HCT116 (cell line): ENCODE measurements at regions not wholly inside any gene's neighbourhood (a gene's known extent, or its start where the extent isn't known, plus 50 kb on each side); places are given as distances from the start of the nearest gene placed in this dataset.

Source experiments
- ATAC-seq: fragments of 200-7000 bp; cut with Tn5 transposase; 2 replicates; pipeline ENCODE4 v1.9.1; 2020; ENCODE audit warnings: mild to moderate bottlenecking, moderate library complexity
- BruUV-seq: library from RNA; stranded (reverse); fragments of 400-500 nt; replicated peaks from 2 replicates; lab custom pipeline; 2021; lab: Mats Ljungman, UMichigan
- CTCF ChIA-PET: fragments of 300-600 bp; sonication (Branson Sonifier 250); formaldehyde crosslinking; loops from one replicate; lab custom pipeline; 2021; ENCODE audit warnings: antibody characterized with exemption; lab: Charles Lee
- POLR2A ChIA-PET: fragments of 300-600, 350-600 bp; sonication (Branson Sonifier 250); formaldehyde crosslinking; loops from one replicate; lab custom pipeline; 2021; ENCODE audit warnings: antibody characterized with exemption; lab: Charles Lee
- RAD21 ChIA-PET, 2 experiments: fragments of 300-600 bp; sonication (Branson Sonifier 250); formaldehyde crosslinking; loops; one replicate each; lab custom pipeline; 2023; ENCODE audit warnings: low total read pairs in 2 of 2; ENCODE audit not compliant: uncharacterized antibody in 2 of 2, unreplicated experiment in 2 of 2, low non-redundant PET in 1 of 2; lab: Charles Lee
- DNase-seq: peaks from one replicate; pipeline ENCODE4 v3.0.0-alpha.2; 2010; ENCODE audit warnings: low read depth, low spot score
- H2AFZ ChIP-seq: fragments of 200-600 bp; shearing (Covaris generic), sonication (generic); 2 replicates; pipeline ENCODE4 v1.6.1; 2017; ENCODE audit warnings: low read depth, mixed run types, mixed read lengths, antibody characterized with exemption, low read length; ENCODE audit not compliant: poor library complexity, severe bottlenecking
- H3K27ac ChIP-seq: 2 replicates; pipeline ENCODE4 v1.5.1; 2012; ENCODE audit warnings: low read depth, low read length
- H3K27me3 ChIP-seq: fragments of 200-600 bp; sonication (generic); 2 replicates; pipeline ENCODE4 v1.6.1; 2016; ENCODE audit warnings: mixed run types, low read length, mixed read lengths; ENCODE audit not compliant: insufficient read depth
- H3K36me3 ChIP-seq, 2 experiments: fragments of 200-500 bp in 1 of 2; fragments of 200-600 bp in 1 of 2; sonication (Bioruptor generic) in 1 of 2; sonication (generic) in 1 of 2; 2 replicates each; pipeline versions ENCODE4 v1.5.1 to v1.6.1; 2014 to 2016; ENCODE audit warnings: low read length in 2 of 2, inconsistent platforms in 1 of 2, mixed read lengths in 1 of 2, mixed run types in 1 of 2; ENCODE audit not compliant: insufficient read depth in 2 of 2, control insufficient read depth in 1 of 2
- H3K4me1 ChIP-seq, 2 experiments: fragments of 200-600 bp in 1 of 2; sonication (generic) in 1 of 2; 2 replicates each; pipeline versions ENCODE4 v1.5.1 to v1.6.1; 2012 to 2017; ENCODE audit warnings: low read length in 2 of 2, inconsistent platforms in 1 of 2, mild to moderate bottlenecking in 1 of 2, mixed read lengths in 1 of 2, mixed run types in 1 of 2, moderate library complexity in 1 of 2; ENCODE audit not compliant: insufficient read depth in 2 of 2, control insufficient read depth in 1 of 2
- H3K4me2 ChIP-seq: fragments of 200-600 bp; sonication (generic); 2 replicates; pipeline ENCODE4 v1.6.1; 2017; ENCODE audit warnings: mixed run types, low read length, mixed read lengths
- H3K4me3 ChIP-seq, 2 experiments: fragments of 200-600 bp in 1 of 2; sonication (generic) in 1 of 2; replicated peaks in 1 of 2; 2 replicates each; pipeline ENCODE4 v1.5.1; 2011 to 2016; ENCODE audit warnings: low read length in 2 of 2, control low read depth in 1 of 2, low read depth in 1 of 2, mild to moderate bottlenecking in 1 of 2, mixed read lengths in 1 of 2, mixed run types in 1 of 2
- H3K79me2 ChIP-seq: fragments of 200-600 bp; sonication (generic); 2 replicates; pipeline ENCODE4 v1.6.1; 2017; ENCODE audit warnings: mild to moderate bottlenecking, mixed run types, low read length, moderate library complexity, mixed read lengths; ENCODE audit not compliant: insufficient read depth
- H3K9ac ChIP-seq: fragments of 200-600 bp; sonication (generic); 2 replicates; pipeline ENCODE4 v1.6.1; 2016; ENCODE audit warnings: low read length, mixed read lengths
- H3K9me2 ChIP-seq: fragments of 200-600 bp; sonication (generic), shearing (Covaris generic); 2 replicates; pipeline ENCODE4 v1.6.1; 2017; ENCODE audit warnings: mixed run types, mild to moderate bottlenecking, moderate library complexity; ENCODE audit not compliant: insufficient read depth
- H3K9me3 ChIP-seq, 2 experiments: fragments of 200-500 bp in 1 of 2; fragments of 200-600 bp in 1 of 2; sonication (Bioruptor generic) in 1 of 2; sonication (generic) in 1 of 2; 2 replicates each; pipeline ENCODE4 v1.6.1; 2014 to 2017; ENCODE audit warnings: low read length in 2 of 2, mixed read lengths in 2 of 2, inconsistent platforms in 1 of 2, low read depth in 1 of 2, mild to moderate bottlenecking in 1 of 2, mixed run types in 1 of 2, moderate library complexity in 1 of 2; ENCODE audit not compliant: control insufficient read depth in 1 of 2, insufficient read depth in 1 of 2
- H4K20me1 ChIP-seq: fragments of 200-600 bp; sonication (generic), shearing (Covaris generic); 2 replicates; pipeline ENCODE4 v1.6.1; 2017; ENCODE audit warnings: mixed run types, mild to moderate bottlenecking, moderate library complexity; ENCODE audit not compliant: insufficient read depth
- CBX3 ChIP-seq: IDR thresholded peaks from 2 replicates; pipeline ENCODE4 v1.6.1; 2012; ENCODE audit warnings: low read depth
- CEBPB ChIP-seq: IDR thresholded peaks from 2 replicates; pipeline ENCODE4 v1.6.1; 2012; ENCODE audit warnings: low read depth
- CTCF ChIP-seq, 3 experiments: fragments of 200-600 bp in 1 of 3; sonication (generic) in 1 of 3; IDR thresholded peaks in 2 of 3; conservative IDR thresholded peaks in 1 of 3; 2 replicates each; pipeline ENCODE4 v1.5.1; 2012 to 2017; ENCODE audit warnings: low read depth in 2 of 3, low read length in 2 of 3, antibody characterized with exemption in 1 of 3, borderline replicate concordance in 1 of 3, control low read depth in 1 of 3, mild to moderate bottlenecking in 1 of 3, mixed read lengths in 1 of 3, mixed run types in 1 of 3, moderate library complexity in 1 of 3; ENCODE audit not compliant: insufficient read depth in 1 of 3
- EZH2 ChIP-seq: fragments of 200-600 bp; sonication (generic); IDR thresholded peaks from 2 replicates; pipeline ENCODE4 v1.6.1; 2017; ENCODE audit warnings: antibody characterized with exemption, mixed run types
- FOSL1 ChIP-seq: IDR thresholded peaks from 2 replicates; pipeline ENCODE4 v1.6.1; 2012; ENCODE audit warnings: low read depth
- JUND ChIP-seq: IDR thresholded peaks from 2 replicates; pipeline ENCODE4 v1.6.1; 2012
- MAX ChIP-seq: IDR thresholded peaks from 2 replicates; pipeline ENCODE4 v1.6.1; 2012
- POLR2AphosphoS5 ChIP-seq: IDR thresholded peaks from 2 replicates; pipeline ENCODE4 v1.6.1; 2011; ENCODE audit warnings: mild to moderate bottlenecking, low read depth, low read length, moderate library complexity
- RAD21 ChIP-seq: IDR thresholded peaks from 2 replicates; pipeline ENCODE4 v1.6.1; 2012; ENCODE audit warnings: low read depth, mild to moderate bottlenecking
- REST ChIP-seq: IDR thresholded peaks from 2 replicates; pipeline ENCODE4 v1.6.1; 2012; ENCODE audit warnings: low read depth
- SIN3A ChIP-seq: IDR thresholded peaks from 2 replicates; pipeline ENCODE4 v1.6.1; 2012; ENCODE audit warnings: low read depth
- TCF7L2 ChIP-seq: IDR thresholded peaks from 2 replicates; pipeline ENCODE4 v1.7.0; 2011; ENCODE audit warnings: borderline replicate concordance, inconsistent platforms; ENCODE audit not compliant: insufficient read depth, insufficient read length; ENCODE audit errors: extremely low read depth
- YY1 ChIP-seq: IDR thresholded peaks from 2 replicates; pipeline ENCODE4 v1.6.1; 2011; ENCODE audit warnings: low read length, low read depth, moderate library complexity, mild to moderate bottlenecking; ENCODE audit not compliant: insufficient replicate concordance; ENCODE audit errors: extremely low read depth
- ZBTB33 ChIP-seq: IDR thresholded peaks from 2 replicates; pipeline ENCODE4 v1.6.1; 2011; ENCODE audit warnings: mild to moderate bottlenecking, low read length, moderate library complexity; ENCODE audit not compliant: insufficient replicate concordance; ENCODE audit errors: extremely low read depth
- ZFX ChIP-seq: fragments of 450-650 bp; IDR thresholded peaks from 2 replicates; pipeline ENCODE4 v1.6.1; 2017
- intact Hi-C: fragments of 100-400 bp; cut with micrococcal nuclease; formaldehyde crosslinking; loops from 2 replicates; pipeline ENCODE4 v1.10.0; 2022

- TF ChIP-seq REST (no peak), CEBPB (no peak), ZFX (no peak), EZH2 (no peak), JUND (no peak), TCF7L2 (no peak), MAX (no peak), POLR2AphosphoS5 (no peak)
- TF ChIP-seq, all 23 proteins: peak for 0
Measured at GRCh38 chr10:123249894-123250293, 95.7 kb downstream of the BUB3 start (continued).

- intact Hi-C loops, result no loop called here
- no peaks in the 10 kb centered on the region for H3K9me2 ChIP-seq
- ChIA-PET CTCF (no interaction called here), RAD21 (no interaction called here), POLR2A (no interaction called here)
- no peaks in the 10 kb centered on the region for H3K4me1 ChIP-seq
- no peaks in the 10 kb centered on the region for H3K36me3 ChIP-seq
- BruUV-seq, result no TSS peak
- DNase-seq (no peak), ATAC-seq (no peak)
- H4K20me1 ChIP-seq, result no peaks in the 10 kb centered on the region
- no peak for TF ChIP-seq RAD21
- no peak for TF ChIP-seq YY1
- no peak for TF ChIP-seq POLR2AphosphoS5
- no peak for TF ChIP-seq CBX3
- TF ChIP-seq ZFX, result no peak
- TF ChIP-seq SIN3A, result no peak
- no peak for TF ChIP-seq CTCF (IDR thresholded peaks at IDR 0.05 in 2 of 3, conservative IDR thresholded peaks at IDR 0.05 in 1 of 3; ENCODE audit: borderline replicate concordance in 1 of 3, insufficient read depth in 1 of 3, low read depth in 2 of 3, low read length in 2 of 3)
- TF ChIP-seq FOSL1, result no peak
- no peak for TF ChIP-seq MAX
- no peak for TF ChIP-seq ZBTB33
- no peak overlapping the region for H3K27ac ChIP-seq
- no peak overlapping the region for H3K4me3 ChIP-seq
- H3K4me2 ChIP-seq, result no peak overlapping the region
- H3K27me3 ChIP-seq, result no peaks in the 10 kb centered on the region
- no peak overlapping the region for H2AFZ ChIP-seq
- peaks cover 0 to 5% of the 10 kb centered on the region in 2 experiments; a peak in 1 of 4 replicates for H3K9me3 ChIP-seq
- H3K79me2 ChIP-seq, result no peaks in the 10 kb centered on the region
- no peak overlapping the region for H3K9ac ChIP-seq
Measured at GRCh38 chr10:123250640-123251039, 96.4 kb downstream of the BUB3 start.
